GM21390 (cell line): ENCODE measurements at regions not wholly inside any gene's neighbourhood (a gene's known extent, or its start where the extent isn't known, plus 50 kb on each side); places are given as distances from the start of the nearest gene placed in this dataset.

Experiments
- ATAC-seq: cut with Tn5 transposase; IDR thresholded peaks from one replicate; pipeline ENCODE4 v1.9.1; 2021; ENCODE audit not compliant: unreplicated experiment

GRCh38 chr9:118985851-118986250, 383.4 kb downstream of the BRINP1 start:
- ATAC-seq: no peak

DNA sequence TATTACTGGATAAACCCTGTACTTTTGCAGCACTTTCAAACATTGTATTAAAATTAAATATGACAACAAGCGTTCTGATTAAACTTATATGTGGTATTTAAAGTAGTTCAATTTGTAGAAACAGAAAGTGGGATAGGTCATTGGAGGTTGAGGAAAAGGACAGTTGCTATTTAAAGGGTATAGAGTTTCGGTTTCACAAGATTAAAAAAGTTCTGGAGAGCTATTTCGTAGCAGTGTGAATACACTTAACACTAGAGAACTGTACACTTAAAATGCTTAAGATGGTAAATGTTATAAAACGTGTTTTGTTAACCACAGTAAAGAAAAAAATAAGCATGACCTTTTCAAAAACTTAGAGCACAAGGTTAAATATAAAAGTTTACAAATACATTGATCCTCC, 382.1 kb downstream of the BRINP1 start:
- ATAC-seq: no peak

GRCh38 chr9:118990949-118991348, 378.3 kb downstream of the BRINP1 start:
- ATAC-seq: no peak

GRCh38 chr9:118991366-118992285, 377.6 kb downstream of the BRINP1 start:
- no peak for ATAC-seq

DNA sequence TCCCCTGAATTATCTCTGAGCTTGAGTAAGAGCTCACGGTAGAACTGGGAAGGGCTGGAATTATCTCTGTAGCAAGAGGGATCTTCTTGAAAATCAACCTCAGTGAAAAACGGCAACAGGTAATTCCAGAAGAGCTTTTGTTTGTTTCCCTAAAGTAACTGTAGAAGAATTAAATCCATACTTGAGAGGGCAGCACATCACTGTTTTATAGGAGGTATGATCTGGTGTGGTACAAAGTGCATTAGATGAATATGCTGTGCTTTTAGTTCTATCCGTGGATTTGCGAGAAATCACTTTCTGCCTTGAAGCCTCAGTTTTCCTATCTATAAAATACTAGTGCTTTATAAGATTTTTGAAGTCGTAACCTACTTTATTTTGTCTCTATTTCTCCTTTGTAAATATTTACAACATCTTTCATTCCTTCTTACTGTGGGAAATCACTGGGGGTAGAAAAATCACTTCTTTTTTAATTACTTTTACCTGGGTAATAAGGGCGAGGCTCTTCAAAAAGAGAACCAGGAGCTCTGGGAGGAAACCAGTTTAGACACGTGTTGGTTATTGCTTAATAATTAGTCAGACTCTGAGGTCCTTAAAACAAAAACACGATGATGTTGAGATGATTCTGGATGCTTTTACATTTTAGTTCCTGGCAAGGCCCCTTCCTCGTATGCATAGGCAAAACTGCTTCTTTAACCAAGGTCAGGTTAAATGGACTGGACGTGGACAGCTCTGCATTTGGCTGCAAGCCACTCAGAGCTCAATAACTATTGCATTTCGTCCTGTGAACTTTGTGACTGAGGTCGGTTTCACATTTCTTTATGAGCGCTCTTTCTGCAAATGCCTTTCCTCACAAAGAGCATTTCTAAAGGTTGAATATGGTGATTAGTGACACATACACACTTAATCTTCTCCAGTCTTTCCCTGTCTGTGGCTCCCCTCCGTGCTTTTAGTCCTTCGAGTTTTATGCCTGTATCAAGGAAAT, 376.1 kb downstream of the BRINP1 start:
- no peak for ATAC-seq

GRCh38 chr9:118993965-118994364, 375.3 kb downstream of the BRINP1 start:
- ATAC-seq: no peak

DNA sequence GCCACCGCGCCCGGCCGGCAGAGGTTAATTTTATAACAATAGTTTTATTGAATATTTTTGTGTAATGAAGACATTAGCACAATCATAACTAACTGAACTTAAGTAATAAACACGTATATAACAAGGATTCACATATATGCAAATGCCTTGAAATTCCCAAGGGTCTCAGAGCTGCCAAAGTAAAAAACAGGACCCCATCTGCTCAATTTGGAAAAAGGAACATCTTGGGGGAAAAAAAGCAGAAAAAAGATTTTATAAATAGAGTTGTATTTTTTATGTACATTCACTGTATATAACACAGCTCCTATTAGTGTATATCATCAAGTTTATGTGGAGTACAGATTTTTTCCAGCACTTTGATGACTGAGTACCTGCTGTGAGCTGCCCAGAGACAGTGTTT, 366.7 kb downstream of the BRINP1 start:
- ATAC-seq: no peak

DNA sequence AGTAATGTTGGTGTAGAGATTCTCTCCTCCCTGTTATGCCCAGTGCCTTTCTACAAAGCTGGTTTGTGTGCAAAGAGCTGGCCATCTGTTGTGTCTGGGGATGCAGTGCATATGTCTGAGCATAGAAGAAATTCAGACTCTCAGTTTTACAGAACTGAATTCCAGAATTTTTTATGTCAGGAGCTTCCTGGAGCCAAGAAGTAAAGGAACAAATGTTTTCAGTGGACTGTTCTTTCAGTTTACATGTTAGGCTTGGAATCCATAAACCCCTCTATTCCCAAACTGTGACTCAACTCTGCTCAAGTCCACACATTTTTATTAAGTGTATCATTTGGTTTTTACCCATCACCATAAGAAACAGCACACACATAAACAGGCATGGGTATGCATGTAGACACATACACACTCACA, 366.0 kb downstream of the BRINP1 start:
- ATAC-seq: no peak

DNA sequence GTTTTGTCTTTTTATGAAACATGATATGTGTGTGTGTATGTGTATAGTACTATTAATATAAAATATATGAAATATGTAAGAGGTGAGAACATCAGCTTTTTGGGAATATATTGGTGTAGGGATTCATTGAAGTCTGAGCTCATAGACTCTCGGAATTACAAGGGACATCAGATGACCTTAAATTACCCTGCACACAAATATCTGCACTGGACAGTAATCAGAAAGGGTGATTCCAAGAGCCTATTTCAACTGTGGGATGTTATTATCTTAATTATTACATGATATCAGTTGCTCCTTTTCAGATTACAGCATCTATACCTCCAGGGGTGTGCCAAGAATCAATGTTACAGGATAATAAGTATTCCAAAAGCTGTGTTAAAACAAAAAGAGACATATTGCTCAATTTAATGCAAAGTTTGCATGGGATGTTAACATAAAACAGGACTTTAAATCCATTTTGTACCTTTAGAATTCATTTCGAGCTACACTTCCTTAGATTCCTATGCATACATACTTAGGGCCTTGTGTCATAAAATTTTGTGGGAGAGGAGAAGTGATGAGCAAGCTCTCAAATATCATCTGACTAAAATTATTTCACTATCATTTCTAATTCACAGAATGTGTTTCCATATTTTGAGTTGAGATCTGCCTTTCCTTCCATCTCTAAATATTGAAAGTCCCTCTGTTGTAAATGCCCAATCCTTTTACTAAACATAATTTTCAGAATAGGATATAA, 365.2 kb downstream of the BRINP1 start:
- ATAC-seq: no peak

DNA sequence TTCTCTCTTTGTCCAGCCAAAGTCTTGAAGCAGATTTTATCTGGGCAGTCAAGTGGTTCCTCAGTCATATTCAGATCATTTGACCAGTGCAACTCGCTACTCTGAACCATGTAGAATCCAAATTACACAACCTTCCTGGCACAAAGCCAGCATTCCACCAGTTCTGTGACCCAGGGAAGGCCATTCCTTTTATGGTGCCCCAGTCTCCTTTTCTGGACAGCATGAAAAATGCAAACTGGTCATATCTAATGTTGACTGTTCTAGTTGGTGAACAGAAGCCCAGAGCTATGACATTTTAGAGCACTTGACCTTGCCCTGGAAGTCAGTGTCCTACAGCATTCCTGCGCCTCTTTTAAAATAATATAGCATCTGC, 364.6 kb downstream of the BRINP1 start:
- ATAC-seq: no peak

DNA sequence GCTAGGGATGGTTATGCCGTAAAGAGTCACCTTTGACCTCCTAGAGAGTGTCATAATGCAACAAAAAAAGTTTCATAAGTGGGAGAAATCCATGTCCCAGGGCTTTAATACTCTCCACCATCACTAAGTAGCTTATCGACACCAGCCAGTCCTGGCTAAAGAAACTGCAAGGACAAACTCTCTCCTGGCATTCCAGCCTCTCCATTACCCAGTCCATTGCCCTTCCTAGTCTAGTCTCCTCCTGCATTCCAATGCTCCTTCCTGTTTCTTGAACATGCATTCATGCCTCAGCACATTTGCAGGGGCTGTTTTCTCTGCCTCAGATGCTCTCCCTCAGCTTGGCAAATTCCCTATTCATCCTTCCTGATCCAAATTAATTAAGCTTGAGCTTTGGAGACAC, 364.1 kb downstream of the BRINP1 start:
- no peak for ATAC-seq

- ATAC-seq: no peak
Measured at GRCh38 chr9:119009249-119009648, 360.0 kb downstream of the BRINP1 start.

DNA sequence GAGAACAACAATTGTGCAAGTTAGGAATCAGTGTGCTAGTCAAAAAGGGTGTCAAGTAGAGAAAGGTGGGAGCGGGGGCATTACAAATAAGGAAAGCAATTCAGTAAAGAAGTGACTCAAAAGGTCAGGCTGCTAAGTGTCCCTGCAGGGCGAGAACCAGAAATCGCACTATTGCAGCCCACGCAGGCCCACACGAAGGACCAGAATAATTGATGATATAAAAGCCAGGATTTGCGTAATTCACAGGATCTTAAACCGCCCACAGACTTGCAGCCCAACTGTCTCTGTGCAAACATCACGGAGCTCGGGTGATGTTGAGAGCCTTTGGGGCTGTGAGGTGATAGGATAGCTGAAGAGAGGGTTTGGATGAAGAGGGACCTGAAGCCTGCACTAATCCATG, 349.0 kb downstream of the BRINP1 start:
- no peak for ATAC-seq

GRCh38 chr9:119020730-119021333, 348.4 kb downstream of the BRINP1 start:
- ATAC-seq: no peak

GRCh38 chr9:119026120-119026519, 343.1 kb downstream of the BRINP1 start:
- ATAC-seq: no peak

GRCh38 chr9:119027901-119028699, 341.1 kb downstream of the BRINP1 start:
- ATAC-seq: no peak

- no peak for ATAC-seq
Measured at GRCh38 chr9:119029886-119030285, 339.3 kb downstream of the BRINP1 start.

- no peak for ATAC-seq
Measured at GRCh38 chr9:119033596-119033995, 335.6 kb downstream of the BRINP1 start.

- ATAC-seq: no peak
Measured at GRCh38 chr9:119036969-119037368, 332.3 kb downstream of the BRINP1 start.

DNA sequence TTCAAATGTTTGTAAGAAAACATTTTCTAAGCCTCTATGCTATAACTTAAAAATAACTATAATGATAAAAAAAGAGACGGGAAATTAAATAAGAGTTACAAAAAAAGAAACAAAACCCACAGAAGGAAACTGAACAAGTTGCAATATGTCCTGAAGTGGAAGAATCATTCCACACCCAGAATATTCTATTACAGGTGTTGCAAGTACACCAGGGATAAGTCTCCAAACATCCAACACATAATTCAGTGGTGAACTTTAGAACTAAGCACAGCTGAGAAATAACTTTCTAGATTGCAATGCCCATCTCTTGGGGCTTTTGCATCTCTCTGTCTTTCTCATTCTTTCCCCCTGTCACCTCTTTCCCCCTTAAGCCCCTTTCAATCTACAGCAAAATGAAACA, 325.2 kb downstream of the BRINP1 start:
- ATAC-seq: no peak
